ENCODE measurements at regions not wholly inside any gene's neighbourhood (a gene's known extent, or its start where the extent isn't known, plus 50 kb on each side); places are given as distances from the start of the nearest gene placed in this dataset.

GRCh38 chr5:27784317-27784716 lies 745.9 kb upstream of the CDH9 start:
- Histone ChIP-seq H3K9ac (no peak overlapping the region), H3K79me2 (ENCODE audit: insufficient read depth, low read depth) (no peaks in the 10 kb centered on the region), H4K20me1 (ENCODE audit: insufficient read depth) (no peaks in the 10 kb centered on the region), H3K27me3 (ENCODE audit: insufficient read depth, low read depth) (no peaks in the 10 kb centered on the region), H3K4me3 (IDR thresholded peaks at IDR 0.05; ENCODE audit: insufficient read depth, low read depth, low read length) (no peak overlapping the region), H3K27ac (no peak overlapping the region), H3K4me1 (ENCODE audit: low read depth, poor library complexity, severe bottlenecking) (no peaks in the 10 kb centered on the region), H2AFZ (ENCODE audit: low read depth) (no peak overlapping the region), H3K36me3 (ENCODE audit: insufficient read depth) (no peaks in the 10 kb centered on the region), H3K4me2 (no peak overlapping the region)
- TF ChIP-seq CTCF (conservative IDR thresholded peaks at IDR 0.05; ENCODE audit: low read depth, low read length) = no peak

- Histone ChIP-seq H3K79me2 (ENCODE audit: insufficient read depth, low read depth) (no peaks in the 10 kb centered on the region), H3K4me3 (IDR thresholded peaks at IDR 0.05; ENCODE audit: insufficient read depth, low read depth, low read length) (no peak overlapping the region), H3K4me1 (ENCODE audit: low read depth, poor library complexity, severe bottlenecking) (no peaks in the 10 kb centered on the region), H3K36me3 (ENCODE audit: insufficient read depth) (no peaks in the 10 kb centered on the region), H3K27ac (no peak overlapping the region), H3K9ac (no peak overlapping the region), H2AFZ (ENCODE audit: low read depth) (no peak overlapping the region), H4K20me1 (ENCODE audit: insufficient read depth) (no peaks in the 10 kb centered on the region), H3K4me2 (no peak overlapping the region), H3K27me3 (ENCODE audit: insufficient read depth, low read depth) (no peaks in the 10 kb centered on the region)
- no peak for TF ChIP-seq CTCF (conservative IDR thresholded peaks at IDR 0.05; ENCODE audit: low read depth, low read length)
Observed at GRCh38 chr5:27778121-27778520, 739.7 kb upstream of the CDH9 start.

GRCh38 chr5:27773636-27774035 lies 735.2 kb upstream of the CDH9 start:
- Histone ChIP-seq H3K27me3 (ENCODE audit: insufficient read depth, low read depth) (no peaks in the 10 kb centered on the region), H3K4me3 (IDR thresholded peaks at IDR 0.05; ENCODE audit: insufficient read depth, low read depth, low read length) (no peak overlapping the region), H3K79me2 (ENCODE audit: insufficient read depth, low read depth) (no peaks in the 10 kb centered on the region), H3K27ac (no peak overlapping the region), H3K4me2 (no peak overlapping the region), H3K9ac (no peak overlapping the region), H4K20me1 (ENCODE audit: insufficient read depth) (no peaks in the 10 kb centered on the region), H2AFZ (ENCODE audit: low read depth) (no peak overlapping the region), H3K36me3 (ENCODE audit: insufficient read depth) (no peaks in the 10 kb centered on the region), H3K4me1 (ENCODE audit: low read depth, poor library complexity, severe bottlenecking) (no peaks in the 10 kb centered on the region)
- TF ChIP-seq CTCF (conservative IDR thresholded peaks at IDR 0.05; ENCODE audit: low read depth, low read length) = no peak

GRCh38 chr5:27773166-27773565 lies 734.8 kb upstream of the CDH9 start:
- Histone ChIP-seq H3K4me1 (ENCODE audit: low read depth, poor library complexity, severe bottlenecking) (no peaks in the 10 kb centered on the region), H3K79me2 (ENCODE audit: insufficient read depth, low read depth) (no peaks in the 10 kb centered on the region), H3K27me3 (ENCODE audit: insufficient read depth, low read depth) (no peaks in the 10 kb centered on the region), H3K36me3 (ENCODE audit: insufficient read depth) (no peaks in the 10 kb centered on the region), H3K27ac (no peak overlapping the region), H3K9ac (no peak overlapping the region), H3K4me3 (IDR thresholded peaks at IDR 0.05; ENCODE audit: insufficient read depth, low read depth, low read length) (no peak overlapping the region), H4K20me1 (ENCODE audit: insufficient read depth) (no peaks in the 10 kb centered on the region), H3K4me2 (no peak overlapping the region), H2AFZ (ENCODE audit: low read depth) (no peak overlapping the region)
- no peak for TF ChIP-seq CTCF (conservative IDR thresholded peaks at IDR 0.05; ENCODE audit: low read depth, low read length)
